Thyroid gland (tissue), 4 donors: ENCODE measurements at regions not wholly inside any gene's neighbourhood (a gene's known extent, or its start where the extent isn't known, plus 50 kb on each side); places are given as distances from the start of the nearest gene placed in this dataset.

Source experiments
- CTCF ChIP-seq, 6 experiments: fragments of 200-600 bp in 3 of 6; fragments of 450-650 bp in 3 of 6; sonication (generic) in 3 of 6; IDR thresholded peaks; one replicate each; pipeline ENCODE4 v1.5.1; 2016 to 2019; ENCODE audit warnings: antibody characterized with exemption in 6 of 6, mild to moderate bottlenecking in 2 of 6, inconsistent platforms in 1 of 6, moderate library complexity in 1 of 6
- POLR2A ChIP-seq, 2 donors: fragments of 450-650 bp; IDR thresholded peaks; one replicate each; pipeline ENCODE4 v1.6.1; 2017; ENCODE audit warnings: antibody characterized with exemption in 2 of 2, mild to moderate bottlenecking in 2 of 2, moderate library complexity in 1 of 2

GRCh38 chr2:139165601-139166000 is 385.4 kb upstream of the NXPH2 start:
- TF ChIP-seq POLR2A (IDR thresholded peaks at IDR 0.05) (no peak), CTCF (IDR thresholded peaks at IDR 0.05) (no peak)
